ENCODE measurements at regions not wholly inside any gene's neighbourhood (a gene's known extent, or its start where the extent isn't known, plus 50 kb on each side); places are given as distances from the start of the nearest gene placed in this dataset.

GRCh38 chr1:93740601-93741031 lies 59.0 kb upstream of the BCAR3 start:
- Histone ChIP-seq H3K9me3 (no peaks in the 10 kb centered on the region), H3K4me1 (no peaks in the 10 kb centered on the region), H3K36me3 (no peaks in the 10 kb centered on the region), H3K27me3 (no peaks in the 10 kb centered on the region), H3K4me3 (no peak overlapping the region), H3K27ac (no peak overlapping the region)
- no peak for DNase-seq
- intact Hi-C loops (cut with DNase I), result no loop called here
- WGBS, 2 donors, result 81 to 83% methylated on average over 12 of the region's 12 CpGs
- TF ChIP-seq POLR2AphosphoS5 (IDR thresholded peaks at IDR 0.05) (no peak), CTCF (IDR thresholded peaks at IDR 0.05) (no peak), POLR2A (IDR thresholded peaks at IDR 0.05) (no peak), EP300 (IDR thresholded peaks at IDR 0.05) (no peak)

- no peaks in the 10 kb centered on the region for H3K27me3 ChIP-seq
- 94 to 96% methylated on average over 3 of the region's 3 CpGs for WGBS, 2 donors
- no peaks in the 10 kb centered on the region for H3K36me3 ChIP-seq
- intact Hi-C loops (cut with DNase I), result no loop called here
- DNase-seq, result no peak
- TF ChIP-seq POLR2AphosphoS5 (IDR thresholded peaks at IDR 0.05) (no peak), CTCF (IDR thresholded peaks at IDR 0.05) (no peak), EP300 (IDR thresholded peaks at IDR 0.05) (no peak), POLR2A (IDR thresholded peaks at IDR 0.05) (no peak)
- H3K9me3 ChIP-seq, result no peaks in the 10 kb centered on the region
- H3K27ac ChIP-seq, result no peak overlapping the region
- no peaks in the 10 kb centered on the region for H3K4me1 ChIP-seq
- H3K4me3 ChIP-seq, result no peak overlapping the region
These were observed 58.5 kb upstream of the BCAR3 start for GRCh38 chr1:93740157-93740556.

- Histone ChIP-seq H3K4me3 (no peak overlapping the region), H3K27ac (no peak overlapping the region), H3K27me3 (no peaks in the 10 kb centered on the region), H3K4me1 (no peaks in the 10 kb centered on the region), H3K36me3 (no peaks in the 10 kb centered on the region), H3K9me3 (no peaks in the 10 kb centered on the region)
- intact Hi-C loops (cut with DNase I), result no loop called here
- DNase-seq, result no peak
- no peak for TF ChIP-seq CTCF (IDR thresholded peaks at IDR 0.05)
- TF ChIP-seq POLR2A (IDR thresholded peaks at IDR 0.05), result no peak
- TF ChIP-seq EP300 (IDR thresholded peaks at IDR 0.05), result no peak
- no peak for TF ChIP-seq POLR2AphosphoS5 (IDR thresholded peaks at IDR 0.05)
- 95% methylated on average over 5 of the region's 5 CpGs for WGBS, 2 donors
These were observed 57.8 kb upstream of the BCAR3 start for GRCh38 chr1:93739472-93739871.

GRCh38 chr1:93738926-93739325 lies 57.3 kb upstream of the BCAR3 start:
- WGBS, 2 donors, result 87 to 93% methylated on average over 5 of the region's 5 CpGs
- H3K4me1 ChIP-seq, result no peaks in the 10 kb centered on the region
- no peaks in the 10 kb centered on the region for H3K9me3 ChIP-seq
- no peak overlapping the region for H3K27ac ChIP-seq
- DNase-seq, result no peak
- TF ChIP-seq POLR2AphosphoS5 (IDR thresholded peaks at IDR 0.05) (no peak), CTCF (IDR thresholded peaks at IDR 0.05) (no peak), POLR2A (IDR thresholded peaks at IDR 0.05) (no peak), EP300 (IDR thresholded peaks at IDR 0.05) (no peak)
- no peak overlapping the region for H3K4me3 ChIP-seq
- no peaks in the 10 kb centered on the region for H3K27me3 ChIP-seq
- intact Hi-C loops (cut with DNase I), result no loop called here
- H3K36me3 ChIP-seq, result no peaks in the 10 kb centered on the region

- no peak for DNase-seq
- H3K9me3 ChIP-seq, result no peaks in the 10 kb centered on the region
- WGBS, 2 donors, result 90 to 93% methylated on average over 7 of the region's 7 CpGs
- H3K4me1 ChIP-seq, result no peaks in the 10 kb centered on the region
- no peak overlapping the region for H3K4me3 ChIP-seq
- TF ChIP-seq POLR2A (IDR thresholded peaks at IDR 0.05), result no peak
- no peak for TF ChIP-seq CTCF (IDR thresholded peaks at IDR 0.05)
- TF ChIP-seq POLR2AphosphoS5 (IDR thresholded peaks at IDR 0.05), result no peak
- TF ChIP-seq EP300 (IDR thresholded peaks at IDR 0.05), result no peak
- H3K27me3 ChIP-seq, result no peaks in the 10 kb centered on the region
- intact Hi-C loops (cut with DNase I), result no loop called here
- H3K36me3 ChIP-seq, result no peaks in the 10 kb centered on the region
- H3K27ac ChIP-seq, result no peak overlapping the region
These were observed 56.5 kb upstream of the BCAR3 start for GRCh38 chr1:93738075-93738622.

All from sigmoid colon (tissue), 6 donors.